ENCODE measurements at regions not wholly inside any gene's neighbourhood (a gene's known extent, or its start where the extent isn't known, plus 50 kb on each side); places are given as distances from the start of the nearest gene placed in this dataset.

GRCh38 chr4:180640193-180640592 is 1603.0 kb upstream of the TENM3 start:
- TF ChIP-seq ZFX (IDR thresholded peaks at IDR 0.05) (no peak), CTCF (conservative IDR thresholded peaks at IDR 0.05) (no peak)
- H3K27ac ChIP-seq, result no peak overlapping the region

GRCh38 chr4:180641495-180641894 is 1601.7 kb upstream of the TENM3 start:
- H3K27ac ChIP-seq, result no peak overlapping the region
- TF ChIP-seq ZFX (IDR thresholded peaks at IDR 0.05) (no peak), CTCF (conservative IDR thresholded peaks at IDR 0.05) (peak; percentile 28)

- no peak overlapping the region for H3K27ac ChIP-seq
- TF ChIP-seq ZFX (IDR thresholded peaks at IDR 0.05), result no peak
- no peak for TF ChIP-seq CTCF (conservative IDR thresholded peaks at IDR 0.05)
Measured at GRCh38 chr4:180642732-180643131, 1600.5 kb upstream of the TENM3 start.

- TF ChIP-seq CTCF (conservative IDR thresholded peaks at IDR 0.05) (no peak), ZFX (IDR thresholded peaks at IDR 0.05) (no peak)
Measured at GRCh38 chr4:180650273-180650672, 1592.9 kb upstream of the TENM3 start.

GRCh38 chr4:180652533-180652932 is 1590.7 kb upstream of the TENM3 start:
- H3K27ac ChIP-seq, result no peak overlapping the region
- TF ChIP-seq CTCF (conservative IDR thresholded peaks at IDR 0.05), result no peak
- TF ChIP-seq ZFX (IDR thresholded peaks at IDR 0.05), result no peak

More at GRCh38 chr4:180650273-180650672, 1592.9 kb upstream of the TENM3 start:
- no peak overlapping the region for H3K27ac ChIP-seq

- TF ChIP-seq ZFX (IDR thresholded peaks at IDR 0.05) (no peak), CTCF (conservative IDR thresholded peaks at IDR 0.05) (no peak)
- no peak overlapping the region for H3K27ac ChIP-seq
Measured at GRCh38 chr4:180655886-180656285, 1587.3 kb upstream of the TENM3 start.

GRCh38 chr4:180657881-180658280 is 1585.3 kb upstream of the TENM3 start:
- no peak overlapping the region for H3K27ac ChIP-seq
- TF ChIP-seq CTCF (conservative IDR thresholded peaks at IDR 0.05) (no peak), ZFX (IDR thresholded peaks at IDR 0.05) (no peak)

Data from C4-2B (cell line).